Mucosa of rectum (tissue), 2 donors: ENCODE measurements at regions not wholly inside any gene's neighbourhood (a gene's known extent, or its start where the extent isn't known, plus 50 kb on each side); places are given as distances from the start of the nearest gene placed in this dataset.

Source experiments
- H3K27ac ChIP-seq, 2 donors: one replicate each; pipeline ENCODE4 v1.7.0; 2013; ENCODE audit warnings: inconsistent platforms in 2 of 2, low read depth in 2 of 2, low read length in 2 of 2
- H3K27me3 ChIP-seq, 2 donors: one replicate each; pipeline ENCODE4 v1.7.0; 2013; ENCODE audit warnings: low read length in 2 of 2; ENCODE audit not compliant: control insufficient read depth in 2 of 2, insufficient read depth in 2 of 2
- H3K36me3 ChIP-seq, 2 donors: one replicate each; pipeline ENCODE4 v1.7.0; 2013; ENCODE audit warnings: low read length in 2 of 2; ENCODE audit not compliant: control insufficient read depth in 2 of 2, insufficient read depth in 2 of 2
- H3K4me1 ChIP-seq, 2 donors: one replicate each; pipeline ENCODE4 v1.7.0; 2013; ENCODE audit warnings: low read length in 2 of 2, mild to moderate bottlenecking in 1 of 2; ENCODE audit not compliant: control insufficient read depth in 2 of 2, insufficient read depth in 2 of 2
- H3K4me3 ChIP-seq, 2 donors: one replicate each; pipeline ENCODE4 v1.7.0; 2013; ENCODE audit warnings: low read length in 2 of 2
- H3K9ac ChIP-seq, 2 donors: one replicate each; pipeline ENCODE4 v1.7.0; 2013; ENCODE audit warnings: low read length in 2 of 2, low read depth in 1 of 2, mild to moderate bottlenecking in 1 of 2
- H3K9me3 ChIP-seq, 2 donors: one replicate each; pipeline ENCODE4 v1.7.0; 2013; ENCODE audit warnings: low read length in 2 of 2; ENCODE audit not compliant: control insufficient read depth in 2 of 2
- donor health status: healthy.
- donor health status: Normal muscosa, but diverticular disease.

- Histone ChIP-seq H3K27ac (no peak overlapping the region), H3K9me3 (no peaks in the 10 kb centered on the region), H3K27me3 (no peaks in the 10 kb centered on the region), H3K4me1 (no peaks in the 10 kb centered on the region), H3K36me3 (no peaks in the 10 kb centered on the region), H3K4me3 (no peak overlapping the region), H3K9ac (no peak overlapping the region)
Observed at GRCh38 chr10:129360046-129360445, 107.0 kb upstream of the MGMT start.

GRCh38 chr10:129361676-129362376 is 105.2 kb upstream of the MGMT start:
- no peak overlapping the region for H3K9ac ChIP-seq
- H3K27ac ChIP-seq, result no peak overlapping the region
- H3K4me1 ChIP-seq, result no peaks in the 10 kb centered on the region
- no peaks in the 10 kb centered on the region for H3K9me3 ChIP-seq
- H3K27me3 ChIP-seq, result no peaks in the 10 kb centered on the region
- no peaks in the 10 kb centered on the region for H3K36me3 ChIP-seq
- no peak overlapping the region for H3K4me3 ChIP-seq

- no peaks in the 10 kb centered on the region for H3K36me3 ChIP-seq
- no peak overlapping the region for H3K9ac ChIP-seq
- no peak overlapping the region for H3K27ac ChIP-seq
- no peak overlapping the region for H3K4me3 ChIP-seq
- H3K9me3 ChIP-seq, result no peaks in the 10 kb centered on the region
- no peaks in the 10 kb centered on the region for H3K27me3 ChIP-seq
- no peaks in the 10 kb centered on the region for H3K4me1 ChIP-seq
Observed at GRCh38 chr10:129364949-129365348, 102.1 kb upstream of the MGMT start.

- no peak overlapping the region for H3K27ac ChIP-seq
- no peaks in the 10 kb centered on the region for H3K4me1 ChIP-seq
- H3K27me3 ChIP-seq, result no peaks in the 10 kb centered on the region
- H3K9me3 ChIP-seq, result no peaks in the 10 kb centered on the region
- H3K36me3 ChIP-seq, result no peaks in the 10 kb centered on the region
- H3K4me3 ChIP-seq, result no peak overlapping the region
- H3K9ac ChIP-seq, result no peak overlapping the region
Observed at GRCh38 chr10:129365767-129366402, 101.2 kb upstream of the MGMT start.

- Histone ChIP-seq H3K27me3 (no peaks in the 10 kb centered on the region), H3K4me1 (no peaks in the 10 kb centered on the region), H3K27ac (no peak overlapping the region), H3K9me3 (no peaks in the 10 kb centered on the region), H3K4me3 (no peak overlapping the region), H3K36me3 (no peaks in the 10 kb centered on the region), H3K9ac (no peak overlapping the region)
Observed at GRCh38 chr10:129366450-129366849, 100.6 kb upstream of the MGMT start.

GRCh38 chr10:129369566-129369965 is 97.5 kb upstream of the MGMT start:
- H3K9ac ChIP-seq, result no peak overlapping the region
- no peaks in the 10 kb centered on the region for H3K4me1 ChIP-seq
- no peaks in the 10 kb centered on the region for H3K9me3 ChIP-seq
- no peak overlapping the region for H3K4me3 ChIP-seq
- no peak overlapping the region for H3K27ac ChIP-seq
- no peaks in the 10 kb centered on the region for H3K36me3 ChIP-seq
- H3K27me3 ChIP-seq, result no peaks in the 10 kb centered on the region

GRCh38 chr10:129371541-129371940 is 95.5 kb upstream of the MGMT start:
- Histone ChIP-seq H3K27me3 (no peaks in the 10 kb centered on the region), H3K9ac (no peak overlapping the region), H3K4me1 (no peaks in the 10 kb centered on the region), H3K36me3 (no peaks in the 10 kb centered on the region), H3K9me3 (no peaks in the 10 kb centered on the region), H3K4me3 (no peak overlapping the region), H3K27ac (no peak overlapping the region)

- no peak overlapping the region for H3K9ac ChIP-seq
- no peaks in the 10 kb centered on the region for H3K27me3 ChIP-seq
- no peaks in the 10 kb centered on the region for H3K4me1 ChIP-seq
- no peak overlapping the region for H3K4me3 ChIP-seq
- H3K27ac ChIP-seq, result no peak overlapping the region
- H3K9me3 ChIP-seq, result no peaks in the 10 kb centered on the region
- H3K36me3 ChIP-seq, result no peaks in the 10 kb centered on the region
Observed at GRCh38 chr10:129372172-129372571, 94.9 kb upstream of the MGMT start.

- Histone ChIP-seq H3K9me3 (no peaks in the 10 kb centered on the region), H3K9ac (no peak overlapping the region), H3K27ac (no peak overlapping the region), H3K36me3 (no peaks in the 10 kb centered on the region), H3K27me3 (no peaks in the 10 kb centered on the region), H3K4me3 (no peak overlapping the region), H3K4me1 (no peaks in the 10 kb centered on the region)
Observed at GRCh38 chr10:129373231-129373630, 93.8 kb upstream of the MGMT start.

GRCh38 chr10:129373718-129374117 is 93.3 kb upstream of the MGMT start:
- no peaks in the 10 kb centered on the region for H3K4me1 ChIP-seq
- H3K4me3 ChIP-seq, result no peak overlapping the region
- no peaks in the 10 kb centered on the region for H3K36me3 ChIP-seq
- H3K9me3 ChIP-seq, result no peaks in the 10 kb centered on the region
- no peak overlapping the region for H3K9ac ChIP-seq
- no peaks in the 10 kb centered on the region for H3K27me3 ChIP-seq
- no peak overlapping the region for H3K27ac ChIP-seq
